Activated effector memory CD4-positive, alpha-beta T cell treated with Interleukin-2 at 50 U/mL for 16 hours (primary cell): ENCODE measurements at regions not wholly inside any gene's neighbourhood (a gene's known extent, or its start where the extent isn't known, plus 50 kb on each side); places are given as distances from the start of the nearest gene placed in this dataset.
"Not testable (repeated sequence)": the region's sequence is repeated elsewhere in the genome, so short reads cannot be mapped to it uniquely, and the experiment has no call there.

ENCODE experiments used
- DNase-seq: peaks from one replicate; pipeline ENCODE4 v3.0.0-alpha.2; 2020

GRCh38 chr10:78327778-78328591 is 294.3 kb downstream of the RPS24 start:
- no peak for DNase-seq

GRCh38 chr10:78328592-78329404 is 295.1 kb downstream of the RPS24 start:
- no peak for DNase-seq

GRCh38 chr10:78330884-78331283 is 297.2 kb downstream of the RPS24 start:
- DNase-seq: no peak

- DNase-seq: no peak
These were observed 297.8 kb downstream of the RPS24 start for GRCh38 chr10:78331391-78331922.

- no peak for DNase-seq
These were observed 298.3 kb downstream of the RPS24 start for GRCh38 chr10:78332012-78332411.

GRCh38 chr10:78332657-78333056 is 299.0 kb downstream of the RPS24 start:
- DNase-seq: no peak

- no peak for DNase-seq
These were observed 299.9 kb downstream of the RPS24 start for GRCh38 chr10:78333362-78334143.

- DNase-seq: no peak
These were observed 301.7 kb downstream of the RPS24 start for GRCh38 chr10:78335371-78335690.

- no peak for DNase-seq
These were observed 302.2 kb downstream of the RPS24 start for GRCh38 chr10:78335691-78336401.

- no peak for DNase-seq
These were observed 302.7 kb downstream of the RPS24 start for GRCh38 chr10:78336402-78336791.

- no peak for DNase-seq
These were observed 303.4 kb downstream of the RPS24 start for GRCh38 chr10:78337016-78337415.

GRCh38 chr10:78337646-78338391 is 304.2 kb downstream of the RPS24 start:
- DNase-seq: no peak

- no peak for DNase-seq
These were observed 305.1 kb downstream of the RPS24 start for GRCh38 chr10:78338717-78339116.

- DNase-seq: no peak
These were observed 305.6 kb downstream of the RPS24 start for GRCh38 chr10:78339251-78339650.

- DNase-seq: no peak
These were observed 308.4 kb downstream of the RPS24 start for GRCh38 chr10:78341953-78342614.

GRCh38 chr10:78342827-78343653 is 309.4 kb downstream of the RPS24 start:
- no peak for DNase-seq

- not testable (repeated sequence) for DNase-seq
These were observed 310.6 kb downstream of the RPS24 start for GRCh38 chr10:78344257-78344656.

- not testable (repeated sequence) for DNase-seq
These were observed 311.9 kb downstream of the RPS24 start for GRCh38 chr10:78345515-78345914.

GRCh38 chr10:78346721-78347120 is 313.1 kb downstream of the RPS24 start:
- DNase-seq: no peak
